Activated naive CD4-positive, alpha-beta T cell treated with anti-CD3 and anti-CD28 coated beads for 36 hours (primary cell): ENCODE measurements at regions not wholly inside any gene's neighbourhood (a gene's known extent, or its start where the extent isn't known, plus 50 kb on each side); places are given as distances from the start of the nearest gene placed in this dataset.

Source experiments
- CTCF ChIA-PET: fragments of 350-600 bp; sonication (Branson Sonifier 250); formaldehyde crosslinking; loops from one replicate; lab custom pipeline; 2021; ENCODE audit warnings: antibody characterized with exemption; lab: Charles Lee
- DNase-seq: peaks from one replicate; pipeline ENCODE4 v3.0.0-alpha.2; 2020
- H3K27ac Mint-ChIP-seq: one replicate; pipeline ENCODE4 v1.8.0; 2021; ENCODE audit warnings: mild to moderate bottlenecking, mixed read lengths
- H3K27me3 Mint-ChIP-seq: one replicate; pipeline ENCODE4 v1.8.0; 2021; ENCODE audit warnings: low read depth, mixed read lengths
- H3K36me3 Mint-ChIP-seq: one replicate; pipeline ENCODE4 v1.8.0; 2021; ENCODE audit warnings: low read depth, mixed read lengths
- H3K4me1 Mint-ChIP-seq: one replicate; pipeline ENCODE4 v1.8.0; 2021; ENCODE audit warnings: low read depth, mixed read lengths
- H3K4me3 Mint-ChIP-seq: one replicate; pipeline ENCODE4 v1.8.0; 2021; ENCODE audit warnings: mild to moderate bottlenecking, moderate library complexity, mixed read lengths
- H3K9me3 Mint-ChIP-seq: one replicate; pipeline ENCODE4 v1.8.0; 2021; ENCODE audit warnings: mixed read lengths
- intact Hi-C: fragments of 100-400 bp; cut with micrococcal nuclease; formaldehyde crosslinking; loops from one replicate; pipeline ENCODE4 v1.15.1; 2023

DNA sequence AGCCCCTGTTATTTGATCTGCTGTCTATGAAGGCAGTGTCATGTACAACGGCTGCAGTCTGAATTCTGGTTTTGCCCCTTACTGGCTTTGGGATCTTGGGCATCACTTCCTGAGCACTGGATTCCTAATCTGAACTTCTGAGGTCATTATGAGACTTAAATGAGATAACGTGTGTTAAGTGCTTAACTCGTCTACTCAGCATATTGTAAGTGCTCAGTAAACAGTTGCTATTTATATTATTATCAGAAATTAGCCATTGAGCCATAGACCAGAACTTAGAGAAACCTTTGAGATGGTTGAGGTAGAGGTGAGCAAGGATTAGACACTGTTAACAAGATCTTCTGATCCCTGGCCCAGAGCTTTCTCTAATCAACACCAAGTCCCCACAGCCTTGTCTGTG lies 284.1 kb upstream of the ONECUT1 start:
- Mint-ChIP-seq H3K4me3 (no peak overlapping the region), H3K9me3 (peaks cover 2% of the 10 kb centered on the region), H3K4me1 (no peaks in the 10 kb centered on the region), H3K36me3 (no peaks in the 10 kb centered on the region), H3K27me3 (no peaks in the 10 kb centered on the region), H3K27ac (no peak overlapping the region)
- intact Hi-C loops, result no loop called here
- CTCF ChIA-PET, result no interaction called here
- DNase-seq, result no peak

DNA sequence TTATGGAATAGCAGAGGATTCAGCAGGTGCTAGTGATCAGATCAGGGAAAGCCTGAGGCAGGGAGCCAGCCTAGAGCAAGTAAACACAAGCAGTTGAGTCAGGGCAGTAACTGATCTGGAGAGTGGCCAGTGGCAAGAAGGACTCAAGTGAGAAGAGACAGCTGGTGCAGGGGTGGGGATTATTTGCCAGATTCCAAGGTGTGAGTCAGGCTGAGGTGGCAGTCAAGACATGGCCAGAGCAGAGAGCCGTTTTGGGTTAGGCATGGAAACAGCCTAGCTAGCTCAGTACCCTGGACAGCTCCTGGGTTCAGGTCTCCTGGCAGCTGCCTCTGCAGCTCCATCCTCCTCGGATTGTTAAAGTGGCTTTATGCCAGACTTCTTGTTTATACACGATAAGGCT lies 281.9 kb upstream of the ONECUT1 start:
- peak; percentile 43 for DNase-seq
- Mint-ChIP-seq H3K4me3 (no peak overlapping the region), H3K36me3 (no peaks in the 10 kb centered on the region), H3K27me3 (no peaks in the 10 kb centered on the region), H3K4me1 (no peaks in the 10 kb centered on the region), H3K9me3 (peaks cover 2% of the 10 kb centered on the region), H3K27ac (no peak overlapping the region)
- intact Hi-C loops, result no loop called here
- CTCF ChIA-PET, result interaction anchor here (1.0 kb wide), 1 partner anchor 459 kb away, joined by 3 read pairs; no protein-coding TSS in a partner anchor

DNA sequence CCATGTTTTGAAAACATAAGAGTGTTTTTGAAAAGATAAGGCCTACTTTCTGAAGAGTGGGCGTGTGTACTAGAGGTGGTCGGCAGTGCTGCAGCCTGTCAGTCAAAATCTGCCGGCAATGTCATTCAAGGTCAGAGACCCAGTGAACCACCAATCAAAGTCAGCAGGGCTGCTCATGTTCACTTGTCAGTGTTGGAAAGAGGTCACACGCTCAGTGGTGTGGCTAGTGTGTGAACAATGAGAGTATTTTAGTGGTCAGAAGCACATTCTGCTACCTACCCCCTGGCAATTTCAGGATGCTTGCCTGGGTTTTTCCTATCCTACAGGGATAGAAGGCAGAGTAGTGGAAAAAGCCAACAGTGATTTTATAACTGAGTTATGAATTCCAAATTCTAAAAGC lies 278.5 kb upstream of the ONECUT1 start:
- DNase-seq, result no peak
- no peaks in the 10 kb centered on the region for H3K36me3 Mint-ChIP-seq
- intact Hi-C loops, result no loop called here
- H3K27me3 Mint-ChIP-seq, result no peaks in the 10 kb centered on the region
- CTCF ChIA-PET, result no interaction called here
- H3K9me3 Mint-ChIP-seq, result peaks cover 2% of the 10 kb centered on the region
- H3K4me1 Mint-ChIP-seq, result no peaks in the 10 kb centered on the region
- H3K4me3 Mint-ChIP-seq, result no peak overlapping the region
- no peak overlapping the region for H3K27ac Mint-ChIP-seq

DNA sequence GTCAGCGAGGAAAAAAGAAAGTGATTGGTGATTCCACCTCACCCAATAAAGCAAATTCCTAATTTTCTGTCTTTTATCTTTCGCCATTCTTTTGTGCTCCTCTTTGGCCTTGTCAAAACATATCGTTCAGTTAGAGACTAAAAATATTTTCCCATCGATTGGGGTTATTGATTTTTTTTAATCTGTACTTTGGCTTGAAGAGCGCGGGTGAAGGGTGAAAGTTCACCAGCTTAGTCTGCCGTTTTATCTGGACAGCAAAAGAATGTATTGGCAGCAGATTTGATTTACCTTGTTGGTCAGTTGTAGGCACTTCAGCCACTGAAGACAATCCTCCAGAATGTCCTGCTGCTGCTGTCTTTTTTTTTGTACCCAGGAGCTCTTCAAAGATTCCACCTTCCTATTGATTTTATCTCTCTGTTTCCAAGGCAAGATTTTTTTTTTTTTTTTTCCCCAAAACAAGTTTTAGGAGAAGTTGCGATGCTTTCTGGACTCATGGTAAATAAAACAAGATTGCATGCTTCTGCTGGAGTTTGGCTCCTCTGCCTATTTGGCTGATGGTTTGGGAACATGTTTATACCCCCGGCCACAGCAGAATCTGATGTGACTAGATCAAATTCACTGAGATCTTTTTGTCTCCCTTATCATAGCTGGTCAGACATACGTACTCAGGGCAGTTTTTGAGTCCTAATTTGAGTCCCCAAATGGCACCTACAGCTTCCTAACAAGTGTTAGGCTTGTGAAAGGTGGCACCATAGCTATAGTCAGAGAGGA lies 269.3 kb upstream of the ONECUT1 start:
- no peak for DNase-seq
- Mint-ChIP-seq H3K36me3 (no peaks in the 10 kb centered on the region), H3K27me3 (no peaks in the 10 kb centered on the region), H3K4me3 (no peak overlapping the region), H3K27ac (no peak overlapping the region), H3K4me1 (no peaks in the 10 kb centered on the region), H3K9me3 (peaks cover 3% of the 10 kb centered on the region)
- intact Hi-C loops, result no loop called here
- CTCF ChIA-PET, result interaction anchor here (0.7 kb wide), 1 partner anchor 28 kb away, joined by 3 read pairs; no protein-coding TSS in a partner anchor

DNA sequence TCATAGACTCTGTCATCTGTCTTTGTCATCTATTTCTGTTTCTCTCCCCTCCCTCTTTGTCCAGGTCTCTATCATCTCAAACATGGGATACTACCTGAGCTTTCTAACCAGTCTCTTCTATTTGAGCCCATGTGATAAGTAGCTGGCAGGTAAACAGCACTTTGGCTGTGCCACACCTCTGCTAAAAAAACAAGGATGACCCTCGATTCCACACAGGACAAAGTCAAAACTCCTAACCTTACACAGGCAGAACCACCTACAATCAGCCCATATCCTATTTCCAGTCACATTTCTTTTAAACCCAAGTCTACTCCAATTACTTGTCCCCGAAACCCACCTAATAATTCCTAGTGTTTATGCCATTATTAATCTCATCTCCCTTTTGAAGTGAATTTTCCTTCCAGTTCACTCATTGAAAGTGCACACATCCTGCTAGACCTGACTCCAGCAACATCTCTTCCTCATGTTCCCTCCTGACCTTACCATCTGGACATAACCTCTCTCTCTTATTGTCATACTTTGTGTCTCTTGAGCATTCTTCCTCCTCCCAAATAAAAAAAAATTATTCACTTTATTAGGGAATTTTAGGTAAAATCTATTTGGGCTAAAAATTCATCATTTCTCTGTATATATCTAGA lies 256.1 kb upstream of the ONECUT1 start:
- intact Hi-C loops, result no loop called here
- H3K27ac Mint-ChIP-seq, result no peak overlapping the region
- H3K36me3 Mint-ChIP-seq, result peaks cover 2% of the 10 kb centered on the region
- no peak for DNase-seq
- H3K4me1 Mint-ChIP-seq, result no peaks in the 10 kb centered on the region
- CTCF ChIA-PET, result no interaction called here
- no peak overlapping the region for H3K4me3 Mint-ChIP-seq
- peaks cover 10% of the 10 kb centered on the region for H3K27me3 Mint-ChIP-seq
- peaks cover 9% of the 10 kb centered on the region for H3K9me3 Mint-ChIP-seq

DNA sequence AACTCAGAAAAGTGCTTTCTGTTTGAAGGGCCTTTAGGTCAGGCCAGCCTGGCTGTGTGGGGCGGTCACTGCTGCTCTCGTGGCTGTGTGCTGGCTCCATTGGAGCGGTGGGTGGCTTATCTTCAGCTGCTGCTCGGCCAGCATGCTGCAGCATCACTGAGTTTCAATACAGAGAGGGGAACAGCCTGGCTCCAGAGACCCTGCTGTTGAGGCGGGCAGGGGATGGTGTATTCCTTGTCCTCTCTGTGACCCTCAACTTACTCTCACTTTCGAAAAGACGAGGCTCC lies 248.5 kb upstream of the ONECUT1 start:
- intact Hi-C loops, result no loop called here
- no peak for DNase-seq
- Mint-ChIP-seq H3K27me3 (peaks cover 5% of the 10 kb centered on the region), H3K4me3 (no peak overlapping the region), H3K36me3 (no peaks in the 10 kb centered on the region), H3K27ac (no peak overlapping the region), H3K4me1 (no peaks in the 10 kb centered on the region), H3K9me3 (no peaks in the 10 kb centered on the region)
- CTCF ChIA-PET, result interaction anchor here (0.7 kb wide), 1 partner anchor 899 kb away, joined by 3 read pairs; no protein-coding TSS in a partner anchor

DNA sequence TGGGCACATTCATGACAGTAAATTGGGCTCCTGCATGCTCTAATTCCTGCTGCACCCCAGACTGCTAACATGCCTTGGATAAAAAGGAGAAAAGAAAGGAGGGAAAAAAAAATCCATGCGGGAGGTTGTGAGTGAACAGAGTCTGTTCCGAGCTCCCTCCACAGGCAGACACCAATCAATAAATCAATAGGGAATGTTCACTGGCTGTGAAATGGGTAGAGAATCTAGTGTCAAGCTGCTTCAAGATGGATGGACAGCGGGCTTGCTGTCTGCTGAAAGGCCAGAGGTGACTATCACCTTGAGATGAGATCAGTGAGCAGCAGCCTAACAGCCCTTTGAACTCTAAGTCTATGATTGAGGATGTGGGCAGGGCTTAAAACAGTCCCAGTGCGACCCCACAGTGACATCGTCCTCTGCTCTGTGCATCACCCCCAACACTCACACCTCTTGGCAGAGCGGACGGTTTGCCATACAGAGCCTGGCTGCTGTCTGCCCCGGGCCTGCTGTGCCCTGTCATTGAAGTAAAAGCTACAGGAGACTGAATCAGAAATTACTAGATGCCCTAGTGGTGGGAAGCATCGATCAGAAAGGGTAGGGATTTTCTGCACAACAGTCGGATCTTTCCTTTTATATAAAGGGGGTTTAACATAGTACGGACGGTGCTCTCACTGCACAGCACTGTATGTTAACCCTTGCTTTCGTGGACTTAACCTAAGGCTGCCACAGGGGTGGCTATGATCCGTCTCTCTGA lies 247.9 kb upstream of the ONECUT1 start:
- Mint-ChIP-seq H3K4me3 (no peak overlapping the region), H3K27me3 (peaks cover 5% of the 10 kb centered on the region), H3K4me1 (no peaks in the 10 kb centered on the region), H3K36me3 (no peaks in the 10 kb centered on the region), H3K9me3 (no peaks in the 10 kb centered on the region), H3K27ac (no peak overlapping the region)
- no peak for DNase-seq
- CTCF ChIA-PET, result interaction anchor here (0.6 kb wide), 1 partner anchor 23 kb away, joined by 4 read pairs; no protein-coding TSS in a partner anchor
- intact Hi-C loops, result no loop called here

DNA sequence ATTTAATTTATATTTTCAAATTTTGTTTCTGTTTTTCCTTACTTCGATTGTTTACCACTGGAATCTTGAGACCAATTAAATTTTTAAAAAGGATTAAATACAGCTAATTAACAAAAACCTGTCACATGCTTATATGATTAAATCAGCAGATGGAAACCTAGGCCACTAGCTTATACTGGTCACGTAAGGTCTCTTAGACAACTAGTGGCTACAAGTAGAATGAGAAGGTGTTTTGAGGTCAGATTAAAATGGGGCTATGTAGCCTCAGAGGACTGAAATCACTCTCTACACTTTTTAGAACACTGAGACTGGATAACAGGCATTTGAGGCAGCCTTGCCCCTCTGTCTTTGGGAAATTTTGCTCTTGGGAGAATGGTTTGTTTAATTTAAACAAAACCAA lies 246.5 kb upstream of the ONECUT1 start:
- H3K4me3 Mint-ChIP-seq, result no peak overlapping the region
- DNase-seq, result no peak
- peaks cover 5% of the 10 kb centered on the region for H3K27me3 Mint-ChIP-seq
- intact Hi-C loops, result no loop called here
- H3K36me3 Mint-ChIP-seq, result no peaks in the 10 kb centered on the region
- CTCF ChIA-PET, result no interaction called here
- H3K4me1 Mint-ChIP-seq, result no peaks in the 10 kb centered on the region
- H3K9me3 Mint-ChIP-seq, result no peaks in the 10 kb centered on the region
- no peak overlapping the region for H3K27ac Mint-ChIP-seq

DNA sequence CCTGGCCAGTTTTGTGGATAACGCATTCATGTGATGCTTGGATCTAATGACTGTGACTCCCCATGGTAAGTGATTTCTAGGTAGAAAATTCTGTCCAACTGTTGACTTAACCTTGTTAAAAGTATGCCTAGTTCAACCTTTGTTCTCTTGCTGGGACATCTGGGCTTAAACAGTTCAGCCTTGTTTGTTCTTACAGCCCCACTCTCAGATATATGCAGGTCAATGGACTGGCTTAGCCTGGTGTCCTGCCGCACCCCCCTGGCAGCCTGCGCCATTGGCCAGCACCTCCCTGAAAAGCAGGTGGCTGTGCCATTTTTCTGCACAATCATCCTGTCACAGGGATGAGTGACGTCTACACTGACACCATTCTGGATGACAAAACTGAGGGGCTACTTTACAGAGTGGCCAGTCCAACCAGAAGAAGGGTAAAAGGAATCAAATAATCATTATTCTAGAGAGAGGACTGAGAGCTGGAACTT lies 244.7 kb upstream of the ONECUT1 start:
- no peaks in the 10 kb centered on the region for H3K4me1 Mint-ChIP-seq
- no peaks in the 10 kb centered on the region for H3K36me3 Mint-ChIP-seq
- CTCF ChIA-PET, result interaction anchor here (0.8 kb wide), 1 partner anchor 9 kb away, joined by 3 read pairs; no protein-coding TSS in a partner anchor
- no peak overlapping the region for H3K4me3 Mint-ChIP-seq
- DNase-seq, result no peak
- H3K27ac Mint-ChIP-seq, result no peak overlapping the region
- intact Hi-C loops, result no loop called here
- peaks cover 5% of the 10 kb centered on the region for H3K27me3 Mint-ChIP-seq
- no peaks in the 10 kb centered on the region for H3K9me3 Mint-ChIP-seq

DNA sequence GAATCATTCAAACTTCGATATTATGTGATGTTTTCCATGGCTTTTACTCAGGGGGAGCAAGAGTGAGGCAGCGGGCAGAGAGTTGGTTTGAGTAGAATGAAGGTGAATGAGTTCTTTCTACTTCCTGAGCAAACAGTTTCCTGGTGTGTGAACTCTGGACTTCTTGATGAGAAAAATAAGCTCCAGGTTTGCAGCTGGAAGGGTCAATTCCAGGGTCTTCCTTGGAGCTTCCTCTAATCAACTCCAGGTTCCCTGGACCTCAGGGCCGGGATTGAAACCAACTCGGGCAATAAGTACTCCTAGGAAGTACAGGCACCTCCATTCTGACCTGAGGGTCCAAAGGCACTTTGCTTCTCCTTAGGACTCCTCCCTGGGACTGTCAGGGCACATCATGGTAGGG lies 243.6 kb upstream of the ONECUT1 start:
- H3K9me3 Mint-ChIP-seq, result no peaks in the 10 kb centered on the region
- no peaks in the 10 kb centered on the region for H3K4me1 Mint-ChIP-seq
- CTCF ChIA-PET, result no interaction called here
- intact Hi-C loops, result no loop called here
- H3K27me3 Mint-ChIP-seq, result peaks cover 6% of the 10 kb centered on the region
- no peaks in the 10 kb centered on the region for H3K36me3 Mint-ChIP-seq
- H3K27ac Mint-ChIP-seq, result no peak overlapping the region
- no peak overlapping the region for H3K4me3 Mint-ChIP-seq
- DNase-seq, result no peak

DNA sequence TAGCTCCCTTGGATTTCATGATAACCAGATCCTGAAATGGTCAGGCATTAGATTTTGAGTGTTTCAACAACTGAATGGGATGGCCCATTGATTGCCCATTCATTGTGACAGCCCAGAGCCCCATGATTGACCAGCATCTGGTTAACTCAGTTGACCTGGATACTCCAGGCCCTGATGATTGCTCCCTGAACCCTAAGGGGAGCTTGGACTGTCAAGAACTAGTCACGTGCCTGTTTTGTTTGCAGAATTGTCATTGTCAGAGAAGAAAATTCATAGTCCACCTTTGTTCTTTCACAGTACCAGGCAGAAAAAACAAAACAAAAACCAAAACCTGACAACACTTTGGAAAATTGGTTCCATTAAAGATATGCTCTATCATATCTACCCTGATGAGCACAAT lies 241.3 kb upstream of the ONECUT1 start:
- CTCF ChIA-PET, result interaction anchor here (0.5 kb wide), 1 partner anchor 28 kb away, joined by 3 read pairs; no protein-coding TSS in a partner anchor
- Mint-ChIP-seq H3K27me3 (peaks cover 2% of the 10 kb centered on the region), H3K4me3 (no peak overlapping the region), H3K36me3 (no peaks in the 10 kb centered on the region), H3K4me1 (no peaks in the 10 kb centered on the region), H3K27ac (no peak overlapping the region), H3K9me3 (no peaks in the 10 kb centered on the region)
- no peak for DNase-seq
- intact Hi-C loops, result no loop called here

DNA sequence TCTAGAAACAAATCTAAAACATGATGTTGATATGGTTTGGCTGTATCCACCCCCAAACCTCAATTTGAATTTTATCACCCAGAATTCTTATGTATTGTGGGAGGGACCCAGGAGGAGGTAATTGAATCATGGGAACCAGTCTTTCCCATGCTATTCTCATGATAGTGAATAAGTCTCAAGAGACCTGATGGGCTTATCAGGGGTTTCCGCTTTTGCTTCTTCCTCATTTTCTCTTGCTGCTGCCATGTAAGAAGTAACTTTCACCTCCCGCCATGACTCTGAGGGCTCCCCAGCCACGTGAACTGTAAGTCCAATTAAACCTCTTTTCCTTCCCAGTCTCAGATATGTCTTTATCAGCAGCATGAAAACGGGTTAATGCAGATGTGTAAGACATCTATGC lies 232.7 kb upstream of the ONECUT1 start:
- H3K4me1 Mint-ChIP-seq, result no peaks in the 10 kb centered on the region
- peaks cover 3% of the 10 kb centered on the region for H3K9me3 Mint-ChIP-seq
- no peaks in the 10 kb centered on the region for H3K36me3 Mint-ChIP-seq
- no peak overlapping the region for H3K4me3 Mint-ChIP-seq
- intact Hi-C loops, result no loop called here
- CTCF ChIA-PET, result no interaction called here
- no peak for DNase-seq
- H3K27ac Mint-ChIP-seq, result no peak overlapping the region
- H3K27me3 Mint-ChIP-seq, result peaks cover 6% of the 10 kb centered on the region
